Stimulated activated naive CD8-positive, alpha-beta T cell treated with anti-CD3 and anti-CD28 coated beads, Interleukin-15, Interleukin-2, amounts not matched to agents 100 ng/mL and 50 ng/mL, for 24 hours (primary cell): ENCODE measurements at regions not wholly inside any gene's neighbourhood (a gene's known extent, or its start where the extent isn't known, plus 50 kb on each side); places are given as distances from the start of the nearest gene placed in this dataset.

Experiments
- H3K27ac Mint-ChIP-seq: one replicate; pipeline ENCODE4 v1.8.0; 2021; ENCODE audit warnings: mild to moderate bottlenecking, mixed read lengths
- H3K27me3 Mint-ChIP-seq: one replicate; pipeline ENCODE4 v1.8.0; 2021; ENCODE audit warnings: mixed read lengths
- H3K36me3 Mint-ChIP-seq: one replicate; pipeline ENCODE4 v1.8.0; 2021; ENCODE audit warnings: low read depth, mixed read lengths
- H3K4me1 Mint-ChIP-seq: one replicate; pipeline ENCODE4 v1.8.0; 2021; ENCODE audit warnings: low read depth, mixed read lengths
- H3K4me3 Mint-ChIP-seq: one replicate; pipeline ENCODE4 v1.8.0; 2021; ENCODE audit warnings: mild to moderate bottlenecking, mixed read lengths
- H3K9me3 Mint-ChIP-seq: one replicate; pipeline ENCODE4 v1.8.0; 2021; ENCODE audit warnings: mixed read lengths

- Mint-ChIP-seq H3K9me3 (no peaks in the 10 kb centered on the region), H3K27ac (no peak overlapping the region), H3K36me3 (no peaks in the 10 kb centered on the region), H3K4me1 (no peaks in the 10 kb centered on the region), H3K4me3 (no peak overlapping the region), H3K27me3 (peaks cover 12% of the 10 kb centered on the region)
These were observed 50.3 kb upstream of the TWIST2 start for GRCh38 chr2:238797537-238797936.
